NOMO-1 treated with DMSO at 0.1 percent for 48 hours (cell line): ENCODE measurements at regions not wholly inside any gene's neighbourhood (a gene's known extent, or its start where the extent isn't known, plus 50 kb on each side); places are given as distances from the start of the nearest gene placed in this dataset.

Source experiments
- DNase-seq: peaks from one replicate; lab custom pipeline; 2025; ENCODE audit not compliant: unreplicated experiment; lab: John Stamatoyannopoulos, UW

DNA sequence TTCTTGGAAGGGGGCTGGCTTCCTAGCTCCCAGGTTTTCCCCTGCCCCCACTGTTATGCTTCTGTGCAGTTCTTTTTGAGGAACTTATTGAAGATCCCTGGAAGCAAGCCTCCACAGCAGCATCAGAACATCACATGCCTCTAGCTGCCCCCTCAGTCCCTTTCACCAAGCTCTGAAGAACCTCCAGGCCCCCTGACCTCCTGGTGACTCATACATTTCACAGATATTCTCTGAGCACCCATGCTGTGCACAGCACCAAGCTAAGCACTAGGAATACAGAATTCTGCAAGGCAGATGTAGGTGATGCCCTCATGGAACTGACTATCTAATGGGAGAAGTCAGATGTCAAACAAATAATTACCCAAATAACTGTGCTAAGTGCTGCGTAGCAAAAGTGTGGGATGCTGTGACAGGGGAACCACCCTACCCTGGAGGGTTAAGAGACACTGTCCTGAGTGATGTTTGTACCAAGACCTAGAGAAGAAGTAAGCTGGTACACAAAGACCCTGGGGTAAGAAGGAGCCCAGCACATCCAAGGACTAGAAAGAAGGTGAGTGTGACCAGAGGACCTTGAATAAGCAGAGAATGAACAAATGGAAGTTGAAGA is 213.7 kb upstream of the NR4A3 start:
- no peak for DNase-seq

DNA sequence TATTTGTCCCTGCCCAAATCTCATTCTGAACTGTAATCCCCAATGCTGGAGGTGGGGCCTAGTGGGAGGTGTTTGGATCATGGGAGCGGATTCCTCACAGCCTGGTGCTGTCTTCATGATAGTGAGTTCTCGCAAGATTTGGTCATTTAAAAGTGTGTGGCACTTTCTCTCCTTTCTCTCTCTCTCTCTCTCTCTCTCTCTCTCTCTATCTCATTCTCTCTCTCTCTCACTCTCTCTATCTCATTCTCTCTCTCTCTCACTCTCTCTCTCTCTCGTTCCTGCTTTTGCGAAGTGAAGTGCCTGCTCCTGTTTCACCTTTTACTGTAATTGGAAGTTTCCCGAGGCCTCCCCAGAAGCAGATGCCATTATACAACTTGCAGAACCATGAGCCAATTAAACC is 207.3 kb upstream of the NR4A3 start:
- no peak for DNase-seq

DNA sequence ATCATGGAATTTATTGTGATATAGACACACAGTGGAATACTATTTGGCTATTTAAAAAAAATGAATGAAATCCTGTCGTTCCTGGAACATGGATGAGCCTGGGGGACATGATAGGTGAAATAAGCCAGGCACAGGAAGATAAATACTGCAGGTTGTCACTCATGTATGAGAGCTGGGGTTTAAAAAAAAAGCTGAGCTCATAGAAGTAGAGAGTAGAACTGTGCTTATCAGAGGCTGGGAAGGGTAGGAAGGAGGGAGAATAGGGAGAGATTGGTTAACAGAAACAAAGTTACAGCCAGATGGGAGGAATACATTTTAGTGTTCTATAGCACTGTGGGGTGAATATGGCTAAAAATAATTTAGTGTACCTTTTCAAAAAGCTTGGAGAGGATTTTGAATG is 200.6 kb upstream of the NR4A3 start:
- DNase-seq = no peak

DNA sequence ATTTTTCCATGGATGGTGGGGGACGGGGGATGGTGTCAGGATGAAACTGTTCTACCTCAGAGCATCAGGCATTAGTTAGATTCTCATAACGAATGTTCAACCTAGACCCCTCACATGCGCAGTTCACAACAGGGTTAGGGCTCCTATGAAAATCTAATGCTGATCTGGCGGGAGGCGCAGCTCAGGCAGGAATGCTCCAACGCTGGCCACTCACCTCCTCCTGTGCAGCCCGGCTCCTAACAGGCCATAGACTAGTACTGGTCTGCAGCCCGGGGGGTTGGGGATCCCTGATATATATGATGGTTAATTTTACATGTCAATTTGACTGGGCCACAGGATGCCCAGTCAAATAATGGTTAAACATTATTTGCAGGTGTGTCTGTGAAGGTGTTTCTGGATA is 199.0 kb upstream of the NR4A3 start:
- DNase-seq = no peak

DNA sequence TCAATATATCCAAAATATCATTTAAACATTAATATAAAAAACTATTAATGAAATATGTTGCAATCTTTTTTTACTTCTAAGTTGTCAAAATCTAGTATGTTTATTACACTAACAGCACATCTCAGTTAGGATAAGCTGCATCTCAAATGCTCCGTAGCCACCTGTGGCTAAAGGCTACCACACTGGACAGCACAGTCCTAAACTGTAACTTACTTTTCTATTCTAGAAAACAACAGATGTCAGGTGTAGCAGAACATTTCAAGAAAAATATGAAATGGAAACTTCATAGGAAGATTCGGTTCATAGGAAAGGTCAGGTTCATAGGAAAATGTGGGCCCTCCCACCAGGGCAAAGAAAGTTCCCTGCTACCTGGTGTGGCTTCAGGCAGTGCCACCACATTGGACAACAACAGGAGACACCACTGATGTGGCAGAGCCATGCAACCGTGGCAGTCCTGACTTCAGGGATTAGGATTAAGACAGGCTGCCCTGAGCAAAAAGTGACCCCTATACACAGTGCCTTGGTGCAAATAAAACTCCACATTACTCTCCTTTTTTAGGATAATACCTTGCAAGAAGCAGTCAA is 197.8 kb upstream of the NR4A3 start:
- no peak for DNase-seq

DNA sequence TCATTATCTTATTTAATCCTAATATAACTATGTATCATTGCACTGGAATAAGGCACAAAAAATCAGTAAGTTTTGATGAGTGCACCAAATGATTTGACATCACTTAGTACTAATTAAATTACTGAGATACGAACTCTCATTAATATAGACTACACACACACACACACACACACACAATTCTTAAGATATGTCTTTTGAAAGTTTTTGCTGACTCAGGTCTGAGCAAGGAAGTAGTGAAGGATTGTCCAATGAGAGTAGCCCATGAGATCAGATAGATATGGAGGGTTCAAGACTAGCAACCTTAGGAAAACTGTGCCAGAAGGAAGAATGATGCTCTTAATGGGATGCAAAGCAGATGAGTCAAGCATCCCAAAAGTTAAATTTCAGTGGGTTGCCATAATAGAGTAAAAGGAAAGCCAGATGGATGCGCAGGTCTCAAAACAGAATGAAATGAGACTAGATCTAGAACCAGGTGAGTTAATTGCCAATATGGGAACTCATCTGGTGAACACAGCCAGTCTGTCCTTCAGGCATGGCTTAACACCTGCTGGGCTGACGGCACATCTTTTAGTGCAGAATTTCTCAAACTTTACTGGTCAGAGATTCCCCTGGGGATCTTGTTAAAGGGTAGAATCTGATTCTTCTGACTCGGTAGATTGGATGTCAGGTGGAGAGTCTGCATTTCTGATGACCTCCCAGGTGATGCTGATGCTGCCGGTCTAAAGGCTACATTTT is 197.0 kb upstream of the NR4A3 start:
- DNase-seq = no peak

DNA sequence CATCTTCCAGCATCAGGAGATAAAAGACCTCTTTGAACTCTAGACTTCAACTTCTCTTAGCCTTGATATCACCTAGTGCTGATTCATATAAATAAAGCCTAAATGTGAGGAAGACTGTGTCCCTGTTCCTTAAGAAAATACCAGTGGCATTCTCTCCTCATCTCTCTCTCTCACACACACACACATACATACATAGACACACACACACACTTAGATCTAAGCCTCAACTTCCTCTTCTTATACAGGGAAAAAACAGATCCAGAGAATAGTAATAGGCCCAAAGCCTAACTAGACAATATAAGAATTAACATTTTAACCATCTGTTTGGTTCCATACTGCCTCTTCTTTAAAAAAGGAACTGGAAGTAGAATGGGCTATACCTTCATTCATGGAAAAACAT is 195.3 kb upstream of the NR4A3 start:
- peak; percentile 38 for DNase-seq

DNA sequence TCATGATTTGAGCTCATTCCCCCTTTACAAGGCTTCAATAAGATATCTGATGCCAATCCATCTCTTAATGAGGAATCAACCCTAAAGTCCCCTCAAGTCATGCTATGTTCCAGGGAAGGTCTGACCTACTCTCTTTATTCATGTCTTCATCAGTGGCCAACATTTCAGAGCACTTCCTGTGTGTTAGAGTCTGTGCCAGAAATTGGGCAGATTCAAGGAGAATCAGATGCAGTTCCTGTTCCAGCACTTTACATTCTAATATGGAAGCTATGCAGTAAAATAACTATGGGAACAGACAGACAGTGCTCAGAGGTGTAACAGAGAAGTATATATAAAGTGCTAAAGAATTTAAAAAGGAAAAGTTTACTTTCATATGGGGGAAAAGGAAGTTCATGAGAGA is 193.4 kb upstream of the NR4A3 start:
- DNase-seq = no peak

DNA sequence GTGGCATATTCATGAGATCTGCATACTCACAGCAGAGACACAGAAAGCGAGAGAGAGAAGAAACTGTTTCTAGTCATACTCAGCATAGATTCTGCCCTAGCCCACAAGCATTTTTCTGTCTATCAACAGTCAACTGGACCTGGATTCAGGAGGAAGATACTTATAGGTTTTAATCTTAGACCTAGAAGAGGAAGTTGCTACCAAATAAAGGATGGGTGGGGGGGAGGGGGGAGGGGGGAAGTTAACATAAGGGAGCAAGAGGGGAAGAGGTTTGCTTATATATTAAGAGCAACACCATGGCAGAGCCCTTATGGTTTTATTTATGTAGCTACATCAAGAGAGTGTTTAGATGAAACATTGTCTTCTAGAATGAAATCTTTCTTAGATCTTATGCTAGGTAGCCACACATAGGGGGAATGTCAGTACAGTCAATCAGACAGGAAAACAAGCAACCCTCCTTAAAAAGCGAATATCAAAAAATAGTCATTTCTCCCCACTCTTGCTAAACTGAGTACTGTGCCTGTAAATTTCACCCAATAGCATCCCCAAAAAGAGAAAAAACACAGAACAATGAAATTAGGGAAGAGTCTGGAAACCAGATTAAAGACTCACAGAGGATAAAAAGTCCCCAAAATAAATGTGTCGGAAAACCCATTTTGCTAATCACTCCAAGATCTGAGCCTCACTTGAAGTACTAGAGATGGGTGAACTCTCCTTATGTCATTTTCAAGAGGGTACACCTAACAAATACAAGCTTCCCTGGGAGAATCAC is 192.7 kb upstream of the NR4A3 start:
- DNase-seq = peak; percentile 51

DNA sequence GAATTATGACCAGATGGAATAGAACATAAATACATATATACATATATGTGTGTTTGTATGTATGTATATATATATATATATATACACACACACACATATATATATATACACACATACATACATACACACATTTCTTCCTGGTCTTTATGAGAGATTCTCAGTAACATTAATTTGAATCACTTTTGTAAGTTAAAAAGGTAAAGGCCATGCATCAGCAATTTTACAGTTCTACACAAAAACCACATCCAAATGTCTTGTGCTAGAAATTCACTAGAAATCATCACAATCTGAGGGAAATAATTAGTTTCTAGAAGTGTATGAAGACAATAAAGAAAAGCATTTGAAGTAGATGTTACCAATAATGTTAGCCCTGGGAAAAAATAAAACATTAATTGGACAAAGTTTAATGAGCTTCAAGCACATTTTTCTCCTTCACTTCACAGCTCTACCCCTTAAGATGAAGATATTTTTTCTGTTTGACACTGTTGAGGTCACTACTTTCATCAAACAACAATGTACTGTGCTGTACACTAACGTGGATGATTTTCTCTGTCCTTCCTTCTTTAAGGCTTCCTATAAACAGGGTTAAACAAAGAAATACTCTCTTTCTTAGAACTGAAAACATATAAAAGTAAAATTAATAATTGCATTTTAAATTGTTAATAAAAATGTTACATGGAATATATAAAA is 189.2 kb upstream of the NR4A3 start:
- no peak for DNase-seq

DNA sequence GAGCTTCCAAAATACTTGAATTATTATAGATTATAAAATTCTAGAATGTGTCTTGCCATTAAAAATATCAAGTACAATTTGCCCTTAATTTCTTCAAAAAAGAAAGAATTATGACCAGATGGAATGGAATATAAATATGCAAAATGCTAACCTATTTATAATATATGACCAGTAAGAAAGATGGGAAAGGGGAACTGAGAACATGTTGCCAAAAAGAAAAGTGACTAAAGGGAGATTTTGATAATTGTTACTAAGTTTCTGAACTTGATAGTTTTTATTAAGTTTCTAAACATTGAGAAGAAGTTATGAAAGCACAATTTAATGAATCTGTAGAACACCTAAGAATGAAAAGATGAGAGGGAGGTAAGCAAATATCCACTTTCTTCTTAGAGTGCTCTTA is 188.4 kb upstream of the NR4A3 start:
- DNase-seq = peak; percentile 66

DNA sequence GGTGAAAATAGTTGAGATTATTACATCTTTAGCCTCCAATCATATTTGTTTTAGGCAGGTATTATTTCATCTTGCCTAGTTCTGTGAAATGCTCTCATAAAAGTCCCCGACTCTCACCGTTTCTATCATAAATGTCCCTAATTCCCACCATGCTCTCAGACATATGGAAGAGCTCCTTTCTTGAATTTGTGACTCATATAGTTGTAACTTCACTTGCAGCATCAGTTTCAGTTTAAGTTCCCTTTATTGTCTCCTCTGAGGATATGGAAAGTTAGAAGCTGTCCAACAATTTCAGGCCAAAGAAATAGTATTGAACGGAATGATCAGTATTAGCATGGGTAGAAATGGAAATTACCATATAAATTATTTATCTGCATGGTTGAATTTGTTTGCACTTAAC is 187.5 kb upstream of the NR4A3 start:
- DNase-seq = peak; percentile 79

DNA sequence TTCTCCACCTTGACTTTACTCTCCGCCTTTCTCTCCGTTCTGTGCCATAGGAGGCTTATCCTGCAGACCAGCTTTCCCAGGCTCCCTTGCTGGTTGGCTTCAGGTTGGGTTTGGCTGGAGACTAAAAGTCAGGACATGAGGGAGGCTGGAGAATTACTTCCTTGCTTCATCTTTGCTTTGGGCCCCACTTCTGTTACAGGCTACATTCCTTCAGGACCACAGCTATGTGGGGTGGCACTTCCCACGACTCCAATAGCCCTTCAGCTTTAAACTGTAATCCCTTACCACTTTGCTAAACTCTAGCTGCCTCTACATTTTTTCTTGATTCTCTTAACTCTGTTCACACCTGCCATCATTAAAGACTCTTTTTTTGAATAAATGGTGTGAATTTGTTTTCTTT is 186.7 kb upstream of the NR4A3 start:
- DNase-seq = no peak

DNA sequence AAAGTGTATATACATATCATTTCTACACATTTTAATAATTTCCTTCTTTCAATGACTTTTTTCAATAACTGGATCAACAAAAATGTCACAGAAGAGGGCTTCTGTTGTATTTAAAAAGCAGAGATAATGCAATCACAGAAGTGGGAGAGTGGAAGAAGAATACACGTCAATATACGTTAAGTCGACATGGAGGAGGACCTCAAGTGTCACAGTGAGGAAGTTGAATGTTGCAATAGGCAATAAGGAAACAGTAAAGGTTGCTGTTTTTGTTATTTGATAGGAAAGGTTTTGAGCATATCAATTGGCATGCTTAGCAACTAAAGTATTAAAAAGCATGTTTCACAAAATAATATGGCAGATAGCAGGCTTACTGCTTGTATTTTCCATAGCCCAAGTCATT is 184.0 kb upstream of the NR4A3 start:
- peak; percentile 79 for DNase-seq

DNA sequence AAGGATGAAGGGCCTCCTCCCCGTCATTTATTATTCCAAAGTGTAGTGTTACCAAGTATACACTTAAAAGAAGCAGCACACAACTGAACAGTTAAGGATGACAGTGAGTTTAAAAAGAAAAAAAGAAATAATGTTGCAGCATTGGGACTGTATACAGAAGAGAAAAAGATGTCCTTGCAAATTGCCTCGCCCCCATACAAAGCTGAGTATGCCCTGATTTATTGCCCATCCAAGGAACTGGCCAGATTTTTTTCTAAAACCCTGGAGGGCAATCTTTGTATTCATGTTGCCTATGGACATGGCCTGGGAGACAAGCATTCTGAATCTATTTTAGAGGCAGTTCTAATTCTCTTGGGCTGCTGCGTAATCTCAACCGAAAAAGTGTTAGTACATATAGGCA is 182.7 kb upstream of the NR4A3 start:
- no peak for DNase-seq

DNA sequence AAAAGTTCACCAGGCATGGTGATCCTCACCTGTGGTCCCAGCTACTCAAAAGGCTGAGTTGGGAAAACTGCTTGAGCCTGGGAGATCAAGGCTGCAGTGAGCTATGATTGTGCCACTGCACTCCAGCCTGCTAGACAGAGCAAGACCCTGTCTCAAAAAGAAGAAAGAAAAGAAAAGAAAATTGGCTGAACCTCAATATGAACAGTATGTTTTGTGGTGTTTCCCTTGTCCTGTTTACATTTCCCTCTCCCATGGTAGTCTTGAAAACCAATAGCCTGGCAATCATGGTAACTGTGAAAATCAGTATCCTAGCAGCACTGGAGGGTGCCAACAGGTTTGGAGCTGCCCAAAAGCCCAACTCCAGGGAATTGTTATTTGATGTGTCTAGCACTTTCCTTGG is 174.1 kb upstream of the NR4A3 start:
- DNase-seq = no peak

DNA sequence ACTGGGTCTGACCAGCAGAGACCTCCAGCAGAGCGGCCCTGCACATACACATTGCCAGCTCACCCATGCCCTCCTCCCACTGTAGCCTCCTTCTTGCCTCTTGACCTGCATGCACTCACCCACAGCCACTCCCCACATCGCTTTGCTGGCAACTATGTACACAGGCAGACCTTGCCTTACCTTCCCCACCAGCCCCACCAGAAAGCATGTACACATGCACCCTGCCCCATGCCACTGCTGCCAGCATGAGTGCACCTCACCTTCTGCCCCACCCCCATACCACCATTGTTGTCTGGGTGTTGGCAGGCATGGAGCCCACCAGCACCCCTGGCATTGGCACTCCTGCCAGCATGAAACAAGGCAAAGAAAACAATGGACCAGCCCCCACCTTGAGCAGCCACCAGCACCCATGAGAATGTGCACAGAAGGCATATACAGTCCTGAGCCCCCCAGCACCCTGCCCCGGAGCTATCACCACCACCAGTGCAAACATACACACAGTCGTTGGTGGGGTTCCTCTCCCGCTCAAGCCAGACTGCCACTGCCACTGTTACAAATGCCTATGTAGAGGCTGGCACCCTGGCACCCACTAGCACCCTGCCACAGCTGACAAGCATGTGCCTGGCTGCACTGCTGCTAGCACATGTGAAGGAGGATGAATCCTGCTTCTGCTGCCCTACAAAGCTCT is 171.4 kb upstream of the NR4A3 start:
- no peak for DNase-seq

DNA sequence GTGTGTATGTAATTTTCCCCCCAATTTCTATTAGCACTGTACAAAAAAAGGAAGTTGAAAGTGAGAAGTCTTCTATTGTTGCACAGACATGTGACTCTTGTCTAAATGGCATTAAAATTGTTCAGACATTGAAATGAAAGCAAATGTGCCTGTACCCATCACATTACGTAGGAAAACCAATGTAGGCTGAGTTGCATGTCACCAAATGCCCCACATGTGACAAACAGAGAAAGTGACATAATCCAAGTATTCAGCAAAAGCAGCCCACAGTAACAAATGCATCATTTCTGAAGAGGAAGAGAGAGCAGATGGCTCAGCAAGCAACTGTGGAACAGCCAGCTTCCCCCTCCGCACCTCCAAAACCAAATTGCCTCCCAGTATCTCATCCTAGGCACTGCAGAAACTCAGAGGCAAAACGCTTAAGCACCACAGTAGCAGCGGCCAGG is 161.5 kb upstream of the NR4A3 start:
- DNase-seq = peak; percentile 95

DNA sequence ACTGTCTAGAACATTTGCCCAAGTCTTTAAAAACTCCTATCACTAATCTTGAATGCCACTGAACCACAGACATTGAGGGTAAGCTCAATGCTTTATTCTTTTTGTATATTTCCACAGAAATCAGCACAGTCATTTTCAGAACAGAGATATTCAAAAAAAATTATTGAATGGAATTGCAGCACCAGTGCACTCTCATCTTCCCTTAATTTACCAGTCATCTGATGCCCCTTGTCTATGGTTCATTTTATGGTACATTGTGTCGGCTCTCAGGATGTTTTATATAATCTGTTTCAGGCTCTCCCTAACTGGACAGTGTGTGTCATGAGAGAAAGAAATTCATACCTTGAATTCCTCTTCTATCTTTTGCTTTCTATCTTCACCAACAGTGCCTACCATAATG is 158.4 kb upstream of the NR4A3 start:
- DNase-seq = no peak

DNA sequence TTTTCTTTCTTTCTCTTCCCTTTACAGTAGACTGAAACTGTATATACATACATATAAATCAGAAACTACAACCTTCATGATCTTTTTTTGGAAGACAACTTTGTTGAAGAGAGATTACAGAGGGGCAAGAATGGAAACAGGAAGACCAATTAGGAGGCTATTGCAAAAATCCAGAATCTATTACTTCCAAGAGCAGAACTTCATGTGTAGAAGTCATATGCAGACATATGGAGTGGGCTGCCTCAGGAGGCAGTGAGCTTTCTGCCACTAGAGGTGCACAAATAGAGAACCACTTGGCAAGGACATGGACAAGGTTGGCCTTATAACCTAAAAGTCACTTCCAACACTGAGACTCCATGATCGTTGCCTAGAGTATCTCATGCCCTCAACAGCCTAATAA is 157.8 kb upstream of the NR4A3 start:
- DNase-seq = no peak

DNA sequence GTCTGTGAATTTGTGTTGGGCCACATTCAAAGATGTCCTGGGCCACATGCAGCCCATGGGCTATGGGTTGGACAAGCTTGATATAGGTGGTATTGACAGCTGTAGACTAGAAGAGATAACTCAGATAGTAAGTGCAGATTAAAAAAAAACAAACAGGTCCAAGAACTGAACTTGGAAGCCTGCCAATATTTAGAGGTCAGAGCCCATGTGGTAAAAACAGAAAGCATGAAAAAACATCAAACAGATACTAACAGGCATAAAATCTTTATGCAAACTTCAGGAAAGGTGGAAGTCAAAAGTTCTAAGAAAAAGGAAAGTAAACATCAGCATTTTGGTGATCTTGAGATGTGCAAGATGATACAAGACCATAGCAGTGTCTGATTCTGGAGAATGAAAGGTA is 155.1 kb upstream of the NR4A3 start:
- DNase-seq = no peak
